ENCODE measurements at regions not wholly inside any gene's neighbourhood (a gene's known extent, or its start where the extent isn't known, plus 50 kb on each side); places are given as distances from the start of the nearest gene placed in this dataset.
"Not testable (repeated sequence)": the region's sequence is repeated elsewhere in the genome, so short reads cannot be mapped to it uniquely, and the experiment has no call there.

DNA sequence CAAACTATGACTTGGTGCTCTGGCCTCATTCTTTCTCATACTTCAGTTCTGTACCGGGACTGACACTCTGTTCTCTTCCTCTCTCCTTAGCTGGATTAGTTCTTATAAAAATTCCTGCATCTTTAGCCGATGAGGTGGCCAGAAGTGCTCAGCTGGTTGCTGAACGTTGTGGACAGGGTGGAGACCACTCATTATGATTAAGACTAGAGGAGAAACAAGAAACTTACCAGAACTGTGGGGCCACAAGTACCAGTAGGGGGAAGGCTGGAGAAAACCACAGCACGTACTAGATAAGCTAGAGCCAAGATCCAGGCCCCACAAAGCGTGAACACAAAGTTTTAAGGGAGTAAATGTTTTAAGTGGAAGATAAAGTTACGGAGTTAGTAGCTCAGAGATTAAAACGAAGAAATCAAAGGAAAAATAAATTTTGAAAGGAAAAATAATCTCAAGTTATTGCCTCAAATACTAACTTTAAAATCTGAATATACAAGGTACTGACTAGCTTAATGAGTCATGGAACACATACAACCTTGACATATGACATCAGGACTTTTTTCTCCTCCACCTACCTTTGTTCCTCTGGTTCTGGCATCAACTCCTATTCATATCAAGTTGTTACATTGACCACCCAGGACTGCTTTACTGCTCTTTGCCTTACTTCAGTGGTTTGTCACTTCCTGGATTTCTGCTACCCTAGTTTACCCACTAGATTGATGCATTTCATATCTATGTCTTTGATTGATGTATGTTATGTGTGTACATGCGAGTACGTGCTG, 469.0 kb downstream of the TFEC start:
- DNase-seq (ENCODE audit: low read depth in 1 of 2, low spot score in 1 of 2), result no peak
- TF ChIP-seq GABPA (IDR thresholded peaks at IDR 0.05; ENCODE audit: low read depth) (no peak), SPI1 (IDR thresholded peaks at IDR 0.05; ENCODE audit: borderline replicate concordance, low read depth) (no peak), POLR2AphosphoS5 (IDR thresholded peaks at IDR 0.05; ENCODE audit: low read depth) (no peak)
- TF ChIP-seq, protein P1, sequence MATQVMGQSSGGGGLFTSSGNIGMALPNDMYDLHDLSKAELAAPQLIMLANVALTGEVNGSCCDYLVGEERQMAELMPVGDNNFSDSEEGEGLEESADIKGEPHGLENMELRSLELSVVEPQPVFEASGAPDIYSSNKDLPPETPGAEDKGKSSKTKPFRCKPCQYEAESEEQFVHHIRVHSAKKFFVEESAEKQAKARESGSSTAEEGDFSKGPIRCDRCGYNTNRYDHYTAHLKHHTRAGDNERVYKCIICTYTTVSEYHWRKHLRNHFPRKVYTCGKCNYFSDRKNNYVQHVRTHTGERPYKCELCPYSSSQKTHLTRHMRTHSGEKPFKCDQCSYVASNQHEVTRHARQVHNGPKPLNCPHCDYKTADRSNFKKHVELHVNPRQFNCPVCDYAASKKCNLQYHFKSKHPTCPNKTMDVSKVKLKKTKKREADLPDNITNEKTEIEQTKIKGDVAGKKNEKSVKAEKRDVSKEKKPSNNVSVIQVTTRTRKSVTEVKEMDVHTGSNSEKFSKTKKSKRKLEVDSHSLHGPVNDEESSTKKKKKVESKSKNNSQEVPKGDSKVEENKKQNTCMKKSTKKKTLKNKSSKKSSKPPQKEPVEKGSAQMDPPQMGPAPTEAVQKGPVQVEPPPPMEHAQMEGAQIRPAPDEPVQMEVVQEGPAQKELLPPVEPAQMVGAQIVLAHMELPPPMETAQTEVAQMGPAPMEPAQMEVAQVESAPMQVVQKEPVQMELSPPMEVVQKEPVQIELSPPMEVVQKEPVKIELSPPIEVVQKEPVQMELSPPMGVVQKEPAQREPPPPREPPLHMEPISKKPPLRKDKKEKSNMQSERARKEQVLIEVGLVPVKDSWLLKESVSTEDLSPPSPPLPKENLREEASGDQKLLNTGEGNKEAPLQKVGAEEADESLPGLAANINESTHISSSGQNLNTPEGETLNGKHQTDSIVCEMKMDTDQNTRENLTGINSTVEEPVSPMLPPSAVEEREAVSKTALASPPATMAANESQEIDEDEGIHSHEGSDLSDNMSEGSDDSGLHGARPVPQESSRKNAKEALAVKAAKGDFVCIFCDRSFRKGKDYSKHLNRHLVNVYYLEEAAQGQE (IDR thresholded peaks at IDR 0.05; ENCODE audit: insufficient replicate concordance, low read depth), result no peak
- TF ChIP-seq, protein P2, sequence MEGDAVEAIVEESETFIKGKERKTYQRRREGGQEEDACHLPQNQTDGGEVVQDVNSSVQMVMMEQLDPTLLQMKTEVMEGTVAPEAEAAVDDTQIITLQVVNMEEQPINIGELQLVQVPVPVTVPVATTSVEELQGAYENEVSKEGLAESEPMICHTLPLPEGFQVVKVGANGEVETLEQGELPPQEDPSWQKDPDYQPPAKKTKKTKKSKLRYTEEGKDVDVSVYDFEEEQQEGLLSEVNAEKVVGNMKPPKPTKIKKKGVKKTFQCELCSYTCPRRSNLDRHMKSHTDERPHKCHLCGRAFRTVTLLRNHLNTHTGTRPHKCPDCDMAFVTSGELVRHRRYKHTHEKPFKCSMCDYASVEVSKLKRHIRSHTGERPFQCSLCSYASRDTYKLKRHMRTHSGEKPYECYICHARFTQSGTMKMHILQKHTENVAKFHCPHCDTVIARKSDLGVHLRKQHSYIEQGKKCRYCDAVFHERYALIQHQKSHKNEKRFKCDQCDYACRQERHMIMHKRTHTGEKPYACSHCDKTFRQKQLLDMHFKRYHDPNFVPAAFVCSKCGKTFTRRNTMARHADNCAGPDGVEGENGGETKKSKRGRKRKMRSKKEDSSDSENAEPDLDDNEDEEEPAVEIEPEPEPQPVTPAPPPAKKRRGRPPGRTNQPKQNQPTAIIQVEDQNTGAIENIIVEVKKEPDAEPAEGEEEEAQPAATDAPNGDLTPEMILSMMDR (IDR thresholded peaks at IDR 0.05; ENCODE audit: insufficient read depth, low read length), result no peak
- Histone ChIP-seq H3K4me3 (replicated peaks; ENCODE audit: insufficient read depth, low read length) (no peak overlapping the region), H3K27ac (replicated peaks) (no peak overlapping the region), H3K27me3 (ENCODE audit: insufficient read depth, poor library complexity, severe bottlenecking) (no peaks in the 10 kb centered on the region)

DNA sequence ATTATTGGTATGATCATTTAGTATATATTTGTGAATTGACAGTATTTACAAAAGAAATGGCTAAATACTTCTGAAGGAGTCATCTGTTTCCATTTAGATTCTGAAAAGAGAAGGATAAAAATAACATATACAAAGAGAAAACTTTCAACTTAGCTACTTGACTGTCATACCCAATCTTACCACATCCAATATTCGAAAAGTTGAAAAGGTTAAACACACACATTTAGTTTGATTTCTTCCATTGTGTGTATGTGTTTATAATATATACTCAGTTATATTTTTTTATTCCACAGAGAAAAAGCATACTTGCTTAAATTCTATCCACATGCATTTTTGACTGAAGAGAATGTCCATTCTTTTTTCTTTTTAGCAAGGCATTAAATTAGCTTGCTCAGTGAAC, 470.7 kb downstream of the TFEC start:
- TF ChIP-seq POLR2AphosphoS5 (IDR thresholded peaks at IDR 0.05; ENCODE audit: low read depth) (no peak), SPI1 (IDR thresholded peaks at IDR 0.05; ENCODE audit: borderline replicate concordance, low read depth) (no peak), GABPA (IDR thresholded peaks at IDR 0.05; ENCODE audit: low read depth) (no peak)
- TF ChIP-seq, protein P2 (IDR thresholded peaks at IDR 0.05; ENCODE audit: insufficient read depth, low read length), result no peak
- TF ChIP-seq, protein P1 (IDR thresholded peaks at IDR 0.05; ENCODE audit: insufficient replicate concordance, low read depth), result no peak
- Histone ChIP-seq H3K4me3 (replicated peaks; ENCODE audit: insufficient read depth, low read length) (no peak overlapping the region), H3K27ac (replicated peaks) (no peak overlapping the region), H3K27me3 (ENCODE audit: insufficient read depth, poor library complexity, severe bottlenecking) (no peaks in the 10 kb centered on the region)
- no peak for DNase-seq (ENCODE audit: low read depth in 1 of 2, low spot score in 1 of 2)

DNA sequence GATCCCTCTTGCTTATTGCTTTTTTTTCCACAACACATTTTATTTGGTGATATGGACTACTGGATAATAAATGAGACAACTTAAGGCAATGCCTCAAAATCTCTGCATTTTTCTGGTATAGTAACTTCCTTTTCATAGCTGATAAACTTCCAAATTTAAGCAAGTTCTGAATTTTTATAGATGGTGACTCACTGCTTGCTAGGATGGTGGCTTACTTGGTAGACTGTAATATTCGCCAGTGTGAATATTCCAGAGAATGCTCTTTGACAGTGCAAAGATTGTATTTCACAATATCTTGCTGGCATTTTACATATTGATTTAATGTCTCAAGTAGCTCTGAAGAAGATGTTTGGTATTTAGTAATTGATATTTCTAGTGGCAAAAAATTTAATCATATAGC, 472.4 kb downstream of the TFEC start:
- H3K27ac ChIP-seq (replicated peaks), result no peak overlapping the region
- DNase-seq (ENCODE audit: low read depth in 1 of 2, low spot score in 1 of 2), result no peak
- TF ChIP-seq GABPA (IDR thresholded peaks at IDR 0.05; ENCODE audit: low read depth) (no peak), POLR2AphosphoS5 (IDR thresholded peaks at IDR 0.05; ENCODE audit: low read depth) (no peak), SPI1 (IDR thresholded peaks at IDR 0.05; ENCODE audit: borderline replicate concordance, low read depth) (no peak)
- TF ChIP-seq, protein P1 (IDR thresholded peaks at IDR 0.05; ENCODE audit: insufficient replicate concordance, low read depth), result no peak
- TF ChIP-seq, protein P2 (IDR thresholded peaks at IDR 0.05; ENCODE audit: insufficient read depth, low read length), result no peak
- H3K27me3 ChIP-seq (ENCODE audit: insufficient read depth, poor library complexity, severe bottlenecking), result no peaks in the 10 kb centered on the region
- H3K4me3 ChIP-seq (replicated peaks; ENCODE audit: insufficient read depth, low read length), result no peak overlapping the region

DNA sequence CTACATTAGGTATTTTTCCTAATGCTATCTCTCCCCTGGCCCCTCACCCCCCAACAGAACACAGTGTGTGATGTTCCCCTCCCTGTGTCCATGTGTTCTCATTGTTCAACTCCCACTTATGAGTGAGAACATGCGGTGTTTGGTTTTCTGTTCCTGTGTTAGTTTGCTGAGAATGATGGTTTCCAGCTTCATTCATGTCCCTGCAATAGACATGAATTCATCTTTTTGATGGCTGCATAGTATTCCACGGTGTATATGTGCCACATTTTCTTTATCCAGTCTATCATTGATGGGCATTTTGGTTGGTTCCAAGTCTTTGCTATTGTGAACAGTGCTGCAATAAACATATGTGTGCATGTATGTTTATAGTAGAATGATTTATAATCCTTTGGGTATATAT, 473.3 kb downstream of the TFEC start:
- not testable (repeated sequence) for H3K27ac ChIP-seq (replicated peaks); H3K4me3 ChIP-seq (replicated peaks; ENCODE audit: insufficient read depth, low read length); H3K27me3 ChIP-seq (ENCODE audit: insufficient read depth, poor library complexity, severe bottlenecking); DNase-seq (ENCODE audit: low read depth in 1 of 2, low spot score in 1 of 2)

Data from HL-60 (cell line).